ENCODE measurements at regions not wholly inside any gene's neighbourhood (a gene's known extent, or its start where the extent isn't known, plus 50 kb on each side); places are given as distances from the start of the nearest gene placed in this dataset.

- TF ChIP-seq ZNF396 (CRISPR knock-in tag; IDR thresholded peaks at IDR 0.05; ENCODE audit: borderline replicate concordance) (no peak), GABPB1 (CRISPR knock-in tag; IDR thresholded peaks at IDR 0.05) (peak; percentile 72)
- no peaks in the 10 kb centered on the region for H3K4me1 Mint-ChIP-seq
- peaks cover 46% of the 10 kb centered on the region for H3K9me3 Mint-ChIP-seq
- no peak overlapping the region for H3K27ac Mint-ChIP-seq
- DNase-seq (ENCODE audit: low spot score) (no peak), ATAC-seq (peak; percentile 69)
- peaks cover 14% of the 10 kb centered on the region for H3K36me3 Mint-ChIP-seq
- CTCF ChIA-PET = interaction anchor here (0.5 to 1.6 kb wide), 4 partner anchors 21 to 870 kb away, joined by 3 to 7 read pairs (median 4); no protein-coding TSS in a partner anchor
- H3K27me3 Mint-ChIP-seq (ENCODE audit: low read depth) = peaks cover 2% of the 10 kb centered on the region; the same call in 1 of the 2 replicates
- no peak overlapping the region for H3K4me3 Mint-ChIP-seq
- POLR2A ChIA-PET = no interaction called here
Measured at GRCh38 chr16:76653390-76654026, 376.3 kb downstream of the CNTNAP4 start.

DNA sequence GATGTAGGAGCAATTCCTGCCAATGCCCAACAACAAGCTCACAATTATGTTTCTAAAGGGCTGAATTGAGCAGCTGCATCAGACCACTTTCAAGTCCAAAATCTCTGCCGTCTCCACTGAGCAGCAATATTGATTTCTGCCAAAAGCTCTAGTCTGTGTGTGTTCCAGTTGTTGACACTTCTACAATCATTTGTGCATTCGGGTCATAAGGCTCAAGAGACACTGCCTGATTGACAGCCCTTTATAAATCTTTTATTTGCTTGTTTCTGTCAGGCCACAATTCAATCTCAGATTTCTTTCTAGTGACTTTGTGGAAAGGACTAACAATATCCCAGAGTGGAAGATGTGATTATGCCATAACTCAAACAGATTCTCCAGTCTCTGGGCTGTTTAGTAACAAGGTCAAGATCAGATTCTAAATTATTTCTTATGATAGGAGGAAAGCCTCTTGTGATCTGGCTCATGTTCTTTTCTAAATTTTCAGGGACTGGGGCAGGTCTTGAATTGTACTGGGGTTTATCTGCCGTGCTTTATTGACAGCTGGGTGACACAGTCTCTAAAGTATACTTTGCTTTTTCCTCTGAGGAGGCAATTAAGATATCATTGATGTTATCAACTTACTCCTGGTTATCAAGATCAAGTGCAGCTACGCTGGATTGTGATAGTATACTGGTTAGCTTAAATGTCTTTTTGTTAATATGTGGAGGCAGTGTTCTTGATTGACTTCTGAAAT is 377.1 kb downstream of the CNTNAP4 start:
- POLR2A ChIA-PET = no interaction called here
- Mint-ChIP-seq H3K9me3 (peaks cover 43% of the 10 kb centered on the region), H3K27me3 (ENCODE audit: low read depth) (peaks cover 2% of the 10 kb centered on the region; the same call in 1 of the 2 replicates), H3K4me3 (no peak overlapping the region), H3K4me1 (no peaks in the 10 kb centered on the region), H3K36me3 (peaks cover 14% of the 10 kb centered on the region), H3K27ac (no peak overlapping the region)
- no peak for DNase-seq (ENCODE audit: low spot score)
- TF ChIP-seq, protein P1, sequence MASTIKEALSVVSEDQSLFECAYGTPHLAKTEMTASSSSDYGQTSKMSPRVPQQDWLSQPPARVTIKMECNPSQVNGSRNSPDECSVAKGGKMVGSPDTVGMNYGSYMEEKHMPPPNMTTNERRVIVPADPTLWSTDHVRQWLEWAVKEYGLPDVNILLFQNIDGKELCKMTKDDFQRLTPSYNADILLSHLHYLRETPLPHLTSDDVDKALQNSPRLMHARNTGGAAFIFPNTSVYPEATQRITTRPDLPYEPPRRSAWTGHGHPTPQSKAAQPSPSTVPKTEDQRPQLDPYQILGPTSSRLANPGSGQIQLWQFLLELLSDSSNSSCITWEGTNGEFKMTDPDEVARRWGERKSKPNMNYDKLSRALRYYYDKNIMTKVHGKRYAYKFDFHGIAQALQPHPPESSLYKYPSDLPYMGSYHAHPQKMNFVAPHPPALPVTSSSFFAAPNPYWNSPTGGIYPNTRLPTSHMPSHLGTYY (CRISPR knock-in tag; IDR thresholded peaks at IDR 0.05) = no peak
- no peak for TF ChIP-seq MXD4 (CRISPR knock-in tag; IDR thresholded peaks at IDR 0.05; ENCODE audit: borderline replicate concordance)
- no peak for TF ChIP-seq ZBTB21 (CRISPR knock-in tag; IDR thresholded peaks at IDR 0.05; ENCODE audit: borderline replicate concordance)
- TF ChIP-seq, protein P2, sequence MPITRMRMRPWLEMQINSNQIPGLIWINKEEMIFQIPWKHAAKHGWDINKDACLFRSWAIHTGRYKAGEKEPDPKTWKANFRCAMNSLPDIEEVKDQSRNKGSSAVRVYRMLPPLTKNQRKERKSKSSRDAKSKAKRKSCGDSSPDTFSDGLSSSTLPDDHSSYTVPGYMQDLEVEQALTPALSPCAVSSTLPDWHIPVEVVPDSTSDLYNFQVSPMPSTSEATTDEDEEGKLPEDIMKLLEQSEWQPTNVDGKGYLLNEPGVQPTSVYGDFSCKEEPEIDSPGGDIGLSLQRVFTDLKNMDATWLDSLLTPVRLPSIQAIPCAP (CRISPR knock-in tag; IDR thresholded peaks at IDR 0.05) = no peak
- TF ChIP-seq, protein P3, sequence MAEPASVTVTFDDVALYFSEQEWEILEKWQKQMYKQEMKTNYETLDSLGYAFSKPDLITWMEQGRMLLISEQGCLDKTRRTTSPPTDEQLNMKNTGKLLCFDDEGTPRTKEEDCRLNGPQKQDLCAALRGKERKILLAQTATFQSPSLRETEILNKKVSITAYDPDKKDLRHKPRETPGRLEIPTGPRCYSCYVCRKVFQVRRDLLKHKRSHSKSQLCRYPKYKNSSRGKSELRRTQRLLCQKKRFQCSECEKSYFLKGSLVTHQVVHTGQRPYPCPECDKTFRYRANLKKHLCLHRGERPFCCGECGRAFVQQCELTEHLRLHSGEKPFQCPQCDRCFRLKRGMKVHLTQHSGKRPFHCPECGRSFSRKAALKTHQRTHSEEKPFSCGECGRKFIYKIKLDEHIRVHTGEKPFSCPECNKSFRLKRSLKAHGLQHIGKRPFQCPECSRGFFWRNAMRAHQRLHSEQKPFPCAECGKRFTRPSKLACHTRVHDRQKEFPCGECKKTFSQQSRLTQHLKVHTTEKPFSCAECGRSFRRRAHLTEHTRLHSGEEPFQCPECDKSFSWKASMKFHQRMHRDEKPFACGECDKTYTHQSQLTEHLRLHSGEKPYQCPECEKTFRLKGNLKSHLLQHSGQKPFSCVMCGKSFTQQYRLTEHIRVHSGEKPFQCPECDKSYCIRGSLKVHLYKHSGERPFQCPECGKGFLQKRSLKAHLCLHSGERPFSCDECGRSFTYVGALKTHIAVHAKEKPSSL (CRISPR knock-in tag; conservative IDR thresholded peaks at IDR 0.05) = no peak
- no peak for ATAC-seq
- CTCF ChIA-PET = interaction anchor here (1.6 kb wide), 1 partner anchor 375 kb away, joined by 7 read pairs; no protein-coding TSS in a partner anchor

- CTCF ChIA-PET = no interaction called here
- no peak overlapping the region for H3K27ac Mint-ChIP-seq
- ATAC-seq (no peak), DNase-seq (ENCODE audit: low spot score) (no peak)
- no peaks in the 10 kb centered on the region for H3K4me1 Mint-ChIP-seq
- H3K27me3 Mint-ChIP-seq (ENCODE audit: low read depth) = peaks cover 2% of the 10 kb centered on the region; the same call in 1 of the 2 replicates
- peaks cover 43% of the 10 kb centered on the region for H3K9me3 Mint-ChIP-seq
- POLR2A ChIA-PET = no interaction called here
- H3K4me3 Mint-ChIP-seq = no peak overlapping the region
- H3K36me3 Mint-ChIP-seq = peaks cover 14% of the 10 kb centered on the region
- TF ChIP-seq ESRRA (CRISPR knock-in tag; IDR thresholded peaks at IDR 0.05; ENCODE audit: borderline replicate concordance) (no peak), AR (CRISPR knock-in tag; IDR thresholded peaks at IDR 0.05) (no peak), PRDM15 (CRISPR knock-in tag; IDR thresholded peaks at IDR 0.05) (no peak), TEAD1 (CRISPR knock-in tag; IDR thresholded peaks at IDR 0.05) (no peak)
- TF ChIP-seq, protein P4, sequence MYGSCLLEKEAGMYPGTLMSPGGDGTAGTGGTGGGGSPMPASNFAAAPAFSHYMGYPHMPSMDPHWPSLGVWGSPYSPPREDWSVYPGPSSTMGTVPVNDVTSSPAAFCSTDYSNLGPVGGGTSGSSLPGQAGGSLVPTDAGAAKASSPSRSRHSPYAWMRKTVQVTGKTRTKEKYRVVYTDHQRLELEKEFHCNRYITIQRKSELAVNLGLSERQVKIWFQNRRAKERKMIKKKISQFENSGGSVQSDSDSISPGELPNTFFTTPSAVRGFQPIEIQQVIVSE (CRISPR knock-in tag; IDR thresholded peaks at IDR 0.05; ENCODE audit: borderline replicate concordance) = no peak
Measured at GRCh38 chr16:76656994-76657393, 379.8 kb downstream of the CNTNAP4 start.

Measured in WTC11 (cell line).